ENCODE measurements at regions not wholly inside any gene's neighbourhood (a gene's known extent, or its start where the extent isn't known, plus 50 kb on each side); places are given as distances from the start of the nearest gene placed in this dataset.

DNA sequence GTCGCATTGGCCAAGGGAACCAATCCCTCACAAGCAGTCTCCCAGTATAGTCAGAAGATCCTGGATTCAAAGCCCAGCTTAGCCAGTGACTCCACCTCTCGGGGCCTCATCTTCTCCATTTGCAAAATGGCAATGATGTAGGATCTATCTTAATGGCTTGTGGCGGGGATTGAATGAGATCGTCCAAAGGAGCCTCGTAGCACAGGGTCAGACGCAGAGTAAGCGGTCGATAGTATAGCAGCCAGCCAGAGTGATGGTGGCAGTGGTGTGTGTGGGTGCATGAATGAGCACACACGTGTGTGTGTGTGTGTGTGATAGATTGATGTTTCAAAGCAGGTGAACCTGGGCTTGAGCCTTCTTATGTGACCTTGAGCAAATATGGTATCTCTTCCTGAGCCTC lies 79.8 kb upstream of the WNT4 start:
- H3K9ac ChIP-seq (ENCODE audit: low read length) = no peak overlapping the region
- peaks cover 0 to 2% (median 0%) of the 10 kb centered on the region in 3 donors for H3K9me3 ChIP-seq (ENCODE audit: control extremely low read depth in 1 of 3, control insufficient read depth in 2 of 3, insufficient read depth in 1 of 3, low read length in 2 of 3)
- no peaks in the 10 kb centered on the region for H3K9me3 Mint-ChIP-seq (ENCODE audit: insufficient read depth)
- no peaks in the 10 kb centered on the region for H3K4me1 ChIP-seq (ENCODE audit: control insufficient read depth in 2 of 2, insufficient read depth in 2 of 2, low read length in 2 of 2)
- H3K79me2 ChIP-seq (ENCODE audit: control insufficient read depth, insufficient read depth, low read length) = no peaks in the 10 kb centered on the region
- DNase-seq (no peak), ATAC-seq (ENCODE audit: low read depth) (no peak)
- H3K27ac Mint-ChIP-seq = no peak overlapping the region
- WGBS (ENCODE audit: insufficient coverage) = 77% methylated on average over 6 of the region's 9 CpGs
- TF ChIP-seq CTCF (IDR thresholded peaks at IDR 0.05) (no peak), EZH2 (IDR thresholded peaks at IDR 0.05; ENCODE audit: borderline replicate concordance, insufficient read depth, low read depth, low read length, poor library complexity, severe bottlenecking) (no peak)
- no peak overlapping the region for H3K4me3 ChIP-seq (ENCODE audit: control extremely low read depth in 1 of 5, extremely low read depth in 1 of 5, insufficient read depth in 1 of 5, low read depth in 2 of 5, low read length in 4 of 5)
- H3K4me2 ChIP-seq (replicated peaks; ENCODE audit: low read depth, low read length, poor library complexity, severe bottlenecking) = no peak overlapping the region
- intact Hi-C loops (cut with micrococcal nuclease) = no loop called here
- ChIA-PET CTCF (no interaction called here), POLR2A (no interaction called here)
- no peak overlapping the region for H2AFZ ChIP-seq (ENCODE audit: insufficient read depth, low read depth, low read length, poor library complexity, severe bottlenecking)
- H3K36me3 ChIP-seq (replicated peaks in 1 of 2; ENCODE audit: control extremely low read depth in 1 of 2, control insufficient read depth in 1 of 2, extremely low read depth in 1 of 2, insufficient read depth in 2 of 2, low read length in 1 of 2) = no peaks in the 10 kb centered on the region
- H4K20me1 ChIP-seq (ENCODE audit: control insufficient read depth, insufficient read depth, low read length, poor library complexity, severe bottlenecking) = no peaks in the 10 kb centered on the region
- no peaks in the 10 kb centered on the region for H3K27me3 ChIP-seq (replicated peaks in 1 of 4; ENCODE audit: control extremely low read depth in 1 of 4, control insufficient read depth in 3 of 4, insufficient read depth in 4 of 4, low read length in 3 of 4)
- no peak overlapping the region for H3K4me3 Mint-ChIP-seq
- H3K27me3 Mint-ChIP-seq = peaks cover 36% of the 10 kb centered on the region
- H3K27ac ChIP-seq (ENCODE audit: low read length in 2 of 2) = no peak overlapping the region
- H3K4me1 Mint-ChIP-seq = no peaks in the 10 kb centered on the region

- TF ChIP-seq CTCF (IDR thresholded peaks at IDR 0.05) (no peak), EZH2 (IDR thresholded peaks at IDR 0.05; ENCODE audit: borderline replicate concordance, insufficient read depth, low read depth, low read length, poor library complexity, severe bottlenecking) (no peak)
- DNase-seq (no peak), ATAC-seq (ENCODE audit: low read depth) (no peak)
- H3K4me3 ChIP-seq (ENCODE audit: control extremely low read depth in 1 of 5, extremely low read depth in 1 of 5, insufficient read depth in 1 of 5, low read depth in 2 of 5, low read length in 4 of 5) = no peak overlapping the region
- intact Hi-C loops (cut with micrococcal nuclease) = no loop called here
- Mint-ChIP-seq H3K27me3 (peaks cover 36% of the 10 kb centered on the region), H3K4me3 (no peak overlapping the region), H3K9me3 (ENCODE audit: insufficient read depth) (no peaks in the 10 kb centered on the region), H3K4me1 (no peaks in the 10 kb centered on the region), H3K27ac (no peak overlapping the region)
- no peak overlapping the region for H2AFZ ChIP-seq (ENCODE audit: insufficient read depth, low read depth, low read length, poor library complexity, severe bottlenecking)
- ChIA-PET CTCF (no interaction called here), POLR2A (no interaction called here)
- H3K36me3 ChIP-seq (replicated peaks in 1 of 2; ENCODE audit: control extremely low read depth in 1 of 2, control insufficient read depth in 1 of 2, extremely low read depth in 1 of 2, insufficient read depth in 2 of 2, low read length in 1 of 2) = no peaks in the 10 kb centered on the region
- H3K9ac ChIP-seq (ENCODE audit: low read length) = no peak overlapping the region
- 83% methylated on average over 5 of the region's 6 CpGs for WGBS (ENCODE audit: insufficient coverage)
- H3K79me2 ChIP-seq (ENCODE audit: control insufficient read depth, insufficient read depth, low read length) = no peaks in the 10 kb centered on the region
- no peak overlapping the region for H3K27ac ChIP-seq (ENCODE audit: low read length in 2 of 2)
- H4K20me1 ChIP-seq (ENCODE audit: control insufficient read depth, insufficient read depth, low read length, poor library complexity, severe bottlenecking) = no peaks in the 10 kb centered on the region
- no peaks in the 10 kb centered on the region for H3K4me1 ChIP-seq (ENCODE audit: control insufficient read depth in 2 of 2, insufficient read depth in 2 of 2, low read length in 2 of 2)
- no peak overlapping the region for H3K4me2 ChIP-seq (replicated peaks; ENCODE audit: low read depth, low read length, poor library complexity, severe bottlenecking)
- H3K27me3 ChIP-seq (replicated peaks in 1 of 4; ENCODE audit: control extremely low read depth in 1 of 4, control insufficient read depth in 3 of 4, insufficient read depth in 4 of 4, low read length in 3 of 4) = no peaks in the 10 kb centered on the region
- peaks cover 0 to 2% (median 0%) of the 10 kb centered on the region in 3 donors for H3K9me3 ChIP-seq (ENCODE audit: control extremely low read depth in 1 of 3, control insufficient read depth in 2 of 3, insufficient read depth in 1 of 3, low read length in 2 of 3)
Measured at GRCh38 chr1:22223176-22223575, 80.3 kb upstream of the WNT4 start.
